KOPT-K1 (cell line): ENCODE measurements at regions not wholly inside any gene's neighbourhood (a gene's known extent, or its start where the extent isn't known, plus 50 kb on each side); places are given as distances from the start of the nearest gene placed in this dataset.
"Not testable (repeated sequence)": the region's sequence is repeated elsewhere in the genome, so short reads cannot be mapped to it uniquely, and the experiment has no call there.

ENCODE experiments used
- H3K27ac ChIP-seq: fragments of 200-600 bp; sonication (generic); 2 replicates; pipeline ENCODE4 v1.5.1; 2016; ENCODE audit warnings: antibody characterized with exemption, mild to moderate bottlenecking, low read depth, low read length; ENCODE audit not compliant: poor library complexity, severe bottlenecking
- H3K36me3 ChIP-seq: fragments of 200-600 bp; sonication (generic); 2 replicates; pipeline ENCODE4 v1.5.1; 2017; ENCODE audit warnings: antibody characterized with exemption, mild to moderate bottlenecking, low read length, moderate library complexity; ENCODE audit not compliant: insufficient read depth
- H3K9me3 ChIP-seq: fragments of 200-600 bp; sonication (generic); 2 replicates; pipeline ENCODE4 v1.5.1; 2017; ENCODE audit warnings: antibody characterized with exemption, low read length, mild to moderate bottlenecking; ENCODE audit not compliant: insufficient read depth, poor library complexity, severe bottlenecking

- not testable (repeated sequence) for H3K27ac ChIP-seq, H3K36me3 ChIP-seq, H3K9me3 ChIP-seq
These were observed 58.1 kb upstream of the ROPN1B start for GRCh38 chr3:125910851-125911250.

GRCh38 chr3:125914608-125915436 is 54.2 kb upstream of the ROPN1B start:
- not testable (repeated sequence) for H3K36me3 ChIP-seq, H3K27ac ChIP-seq, H3K9me3 ChIP-seq

- H3K36me3 ChIP-seq, H3K9me3 ChIP-seq: not testable (repeated sequence)
- H3K27ac ChIP-seq: peak overlapping the region; percentile 37
These were observed 53.6 kb upstream of the ROPN1B start for GRCh38 chr3:125915437-125915787.

DNA sequence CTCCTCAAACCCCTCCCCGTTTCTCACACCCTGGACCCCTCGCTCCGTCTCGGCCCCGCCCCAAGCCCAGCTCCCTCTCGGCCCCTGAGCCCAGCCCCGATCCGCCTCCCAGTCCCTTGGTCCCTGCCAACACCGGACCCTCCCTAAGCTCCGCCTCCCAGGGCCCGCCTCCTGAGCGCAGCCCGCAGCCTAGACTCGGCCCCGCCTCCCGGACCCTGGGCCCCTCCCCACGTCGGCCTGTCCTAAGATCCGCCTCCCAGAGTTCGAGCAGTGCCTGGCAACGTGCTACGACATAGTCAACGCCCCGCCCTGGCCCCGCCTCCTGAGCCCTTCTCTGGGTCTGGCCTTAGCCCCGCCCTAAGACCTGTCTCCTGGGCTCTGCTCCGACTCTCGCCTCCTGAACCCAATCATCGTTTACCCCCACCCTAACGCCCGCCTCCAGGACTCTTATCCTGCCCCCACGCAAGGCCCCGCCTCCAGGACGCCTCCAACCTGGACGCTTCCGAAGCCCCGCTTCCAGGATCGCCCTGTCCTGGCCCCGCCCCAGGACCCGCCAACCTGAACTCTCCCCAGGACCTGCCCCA is 53.1 kb upstream of the ROPN1B start:
- peak overlapping the region; percentile 37 for H3K27ac ChIP-seq
- H3K36me3 ChIP-seq, H3K9me3 ChIP-seq: not testable (repeated sequence)

DNA sequence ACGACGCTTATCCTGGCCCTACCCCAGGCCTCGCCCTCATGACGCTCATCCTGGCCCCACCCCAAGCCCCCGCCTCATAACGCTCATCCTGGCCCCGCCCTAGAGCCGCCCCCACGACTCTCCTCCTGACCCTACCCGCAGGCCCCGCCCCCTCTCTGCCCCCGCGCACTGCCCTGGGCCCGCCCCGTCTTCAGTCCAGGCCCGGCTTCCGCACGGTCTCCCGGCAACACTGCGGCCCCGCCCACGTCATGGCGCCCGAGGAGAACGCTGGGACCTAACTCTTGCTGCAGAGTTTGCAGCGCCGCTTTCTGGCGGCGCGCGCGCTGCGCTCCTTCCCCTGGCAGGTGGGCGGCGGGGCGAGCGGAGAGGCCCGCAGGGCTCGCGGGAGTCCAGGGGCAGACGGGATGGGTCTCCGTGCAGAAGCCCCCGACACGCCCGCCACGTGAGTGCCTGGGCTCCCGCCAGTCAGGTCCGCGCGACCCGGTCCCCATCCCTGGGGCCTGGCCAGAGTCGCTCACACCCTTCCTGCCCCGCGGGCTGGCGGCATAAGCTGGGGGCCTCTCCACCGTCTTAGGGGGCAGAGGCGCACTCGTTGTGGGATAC is 52.5 kb upstream of the ROPN1B start:
- no peaks in the 10 kb centered on the region for H3K36me3 ChIP-seq
- no peaks in the 10 kb centered on the region for H3K9me3 ChIP-seq
- H3K27ac ChIP-seq: peak overlapping the region; percentile 74

DNA sequence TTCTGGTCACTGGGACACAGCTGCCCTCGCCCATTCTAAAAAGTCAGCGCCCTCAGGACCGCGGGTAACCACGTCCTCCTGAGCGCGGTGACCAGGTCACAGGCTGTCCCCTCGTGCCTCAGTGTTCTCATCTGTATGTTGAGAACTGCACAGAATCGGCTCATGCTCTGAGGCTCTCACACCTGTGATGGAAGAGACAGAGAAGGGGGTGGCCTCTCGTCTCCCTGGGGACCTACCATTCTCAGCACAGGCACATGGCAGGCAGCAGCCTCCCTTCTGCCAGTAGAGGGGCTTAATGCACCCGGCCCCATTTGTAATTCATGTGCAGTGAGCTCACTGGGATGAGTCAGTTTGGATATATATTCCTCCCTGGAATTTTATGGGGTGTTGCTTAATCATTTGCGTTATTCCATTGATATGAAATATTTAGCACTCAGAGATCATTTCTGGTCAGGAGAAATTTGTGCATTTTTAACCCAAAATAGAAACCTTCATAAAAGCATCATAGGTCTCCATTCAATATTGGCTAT is 51.9 kb upstream of the ROPN1B start:
- H3K9me3 ChIP-seq, H3K36me3 ChIP-seq: not testable (repeated sequence)
- H3K27ac ChIP-seq: peak overlapping the region; percentile 74

- not testable (repeated sequence) for H3K9me3 ChIP-seq, H3K27ac ChIP-seq, H3K36me3 ChIP-seq
These were observed 51.0 kb upstream of the ROPN1B start for GRCh38 chr3:125918024-125918423.

GRCh38 chr3:125918451-125918850 is 50.5 kb upstream of the ROPN1B start:
- not testable (repeated sequence) for H3K9me3 ChIP-seq, H3K36me3 ChIP-seq, H3K27ac ChIP-seq

DNA sequence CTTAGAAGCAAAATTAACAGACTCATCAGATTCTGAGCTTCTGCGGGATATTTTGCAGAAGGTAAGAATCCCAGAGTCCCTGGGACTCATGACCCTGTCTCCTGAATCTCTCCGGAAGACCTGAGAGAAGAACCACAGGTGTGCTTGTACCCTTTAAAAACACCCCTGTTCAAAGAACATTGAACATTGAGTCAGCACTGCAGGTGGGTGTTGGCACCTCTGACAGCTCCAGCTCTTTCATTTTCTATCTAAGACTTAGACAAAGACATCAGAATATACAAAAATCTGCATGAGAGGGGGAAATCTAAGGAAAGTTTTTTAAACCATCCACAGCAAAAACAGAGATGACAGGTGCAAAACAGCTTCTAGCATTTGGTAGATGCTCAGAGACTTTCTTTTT is 50.1 kb upstream of the ROPN1B start:
- not testable (repeated sequence) for H3K9me3 ChIP-seq, H3K36me3 ChIP-seq, H3K27ac ChIP-seq
